K562 (cell line): ENCODE measurements at regions not wholly inside any gene's neighbourhood (a gene's known extent, or its start where the extent isn't known, plus 50 kb on each side); places are given as distances from the start of the nearest gene placed in this dataset.

Source experiments
- ATAC-seq: fragments of 200-7000 bp; cut with Tn5 transposase; 3 replicates; pipeline ENCODE4 v1.9.1; 2020; ENCODE audit warnings: moderate library complexity
- BruUV-seq: library from RNA; stranded (reverse); fragments of 400-500 nt; replicated peaks from 2 replicates; lab custom pipeline; 2021; lab: Mats Ljungman, UMichigan
- CTCF ChIA-PET: fragments of 300-600 bp; formaldehyde crosslinking; extraction: SDS; loops from one replicate; lab custom pipeline; 2021; ENCODE audit warnings: low intra/inter-chr PET ratio; lab: Yijun Ruan, JAX
- POLR2A ChIA-PET: fragments of 300-600, 350-650 bp; sonication (Branson Sonifier 250); formaldehyde crosslinking; extraction: SDS; loops from one replicate; lab custom pipeline; 2021; ENCODE audit warnings: antibody characterized with exemption, inconsistent platforms; lab: Yijun Ruan, JAX
- DNase-seq, 4 experiments: peaks; one replicate each; pipeline versions ENCODE4 v3.0.0 to v3.0.0-alpha.2; 2011 to 2018; ENCODE audit warnings: low spot score in 3 of 4, mixed read lengths in 3 of 4; ENCODE audit errors: extremely low read depth in 1 of 4
- FAIRE-seq: peaks from 2 replicates; lab custom pipeline; 2011; peaks lifted over from hg19 to GRCh38; lab: Jason Lieb, UNC
- H2AFZ ChIP-seq: 2 replicates; pipeline ENCODE4 v1.6.0; 2011; ENCODE audit warnings: low read depth, low read length, control low read depth, inconsistent platforms
- H3K27ac ChIP-seq: fragments of 200-600 bp; 3 replicates; pipeline ENCODE4 v1.8.0; 2011; ENCODE audit warnings: low read depth, mild to moderate bottlenecking, control low read depth, inconsistent platforms, low read length, moderate library complexity, mixed read lengths; ENCODE audit errors: extremely low read depth
- H3K27me3 ChIP-seq, 2 experiments: fragments of 300-600 bp in 1 of 2; 2 replicates in 1 of 2; 3 replicates in 1 of 2; pipeline versions ENCODE4 v1.6.0 to v1.8.0; 2011; ENCODE audit warnings: inconsistent platforms in 2 of 2, low read length in 2 of 2, mild to moderate bottlenecking in 1 of 2, mixed read lengths in 1 of 2, moderate library complexity in 1 of 2; ENCODE audit not compliant: control insufficient read depth in 2 of 2, insufficient read depth in 2 of 2
- H3K36me3 ChIP-seq: fragments of 300-600 bp; 3 replicates; pipeline ENCODE4 v1.8.0; 2011; ENCODE audit warnings: mild to moderate bottlenecking, low read length, inconsistent platforms; ENCODE audit not compliant: control insufficient read depth, insufficient read depth
- H3K4me1 ChIP-seq, 2 experiments: fragments of 200-600 bp in 1 of 2; replicated peaks in 1 of 2; 2 replicates in 1 of 2; 3 replicates in 1 of 2; pipeline versions ENCODE4 v1.5.1 to v1.8.0; 2011; ENCODE audit warnings: inconsistent platforms in 2 of 2, low read length in 2 of 2, mild to moderate bottlenecking in 1 of 2, mixed read lengths in 1 of 2, moderate library complexity in 1 of 2; ENCODE audit not compliant: control insufficient read depth in 2 of 2, insufficient read depth in 2 of 2
- H3K4me2 ChIP-seq: 2 replicates; pipeline ENCODE4 v1.6.1; 2011; ENCODE audit warnings: low read length, control low read depth, inconsistent platforms, mixed read lengths; ENCODE audit not compliant: insufficient read depth
- H3K4me3 ChIP-seq: fragments of 200-600 bp; sonication (generic), shearing (Covaris generic); 2 replicates; pipeline ENCODE4 v1.5.1; 2016; ENCODE audit warnings: control low read depth, inconsistent platforms
- H3K79me2 ChIP-seq: fragments of 200-600 bp; 3 replicates; pipeline ENCODE4 v1.8.0; 2011; ENCODE audit warnings: low read length, inconsistent platforms; ENCODE audit not compliant: control insufficient read depth, insufficient read depth
- H3K9ac ChIP-seq, 2 experiments: 2 replicates each; pipeline versions ENCODE4 v1.6.0 to v1.6.1; 2011; ENCODE audit warnings: low read depth in 2 of 2, low read length in 2 of 2, control low read depth in 1 of 2, inconsistent platforms in 1 of 2, mild to moderate bottlenecking in 1 of 2, mixed read lengths in 1 of 2; ENCODE audit not compliant: insufficient read depth in 1 of 2
- H3K9me1 ChIP-seq: one replicate; pipeline ENCODE4 v1.6.0; 2011; ENCODE audit warnings: inconsistent platforms, mild to moderate bottlenecking, low read length, moderate library complexity; ENCODE audit not compliant: control insufficient read depth, insufficient read depth
- H3K9me3 ChIP-seq: replicated peaks from 2 replicates; pipeline ENCODE4 v1.5.1; 2011; ENCODE audit warnings: low read depth, low read length, inconsistent platforms; ENCODE audit not compliant: control insufficient read depth, insufficient read depth
- H4K20me1 ChIP-seq: replicated peaks from 2 replicates; pipeline ENCODE4 v1.6.1; 2011; ENCODE audit warnings: low read length, inconsistent platforms, mixed read lengths; ENCODE audit not compliant: control insufficient read depth, insufficient read depth
- ASH1L ChIP-seq: fragments of 450-650 bp; IDR thresholded peaks from 2 replicates; pipeline ENCODE4 v1.6.1; 2018; ENCODE audit warnings: borderline replicate concordance, mild to moderate bottlenecking, low read depth; ENCODE audit not compliant: partially characterized antibody
- CREBBP ChIP-seq: IDR thresholded peaks from one replicate; pipeline ENCODE4 v1.6.1; 2012; ENCODE audit warnings: low read depth, mild to moderate bottlenecking, control low read depth, inconsistent platforms, low read length
- ESRRA ChIP-seq: fragments of 450-650 bp; IDR thresholded peaks from 2 replicates; pipeline ENCODE4 v1.6.1; 2014; ENCODE audit warnings: low read depth, mild to moderate bottlenecking, moderate library complexity, borderline replicate concordance
- FOXA1 ChIP-seq: fragments of 450-650 bp; IDR thresholded peaks from 2 replicates; pipeline ENCODE4 v1.6.1; 2016; ENCODE audit warnings: mild to moderate bottlenecking, borderline replicate concordance
- IFI16 ChIP-seq: fragments of 250-450 bp; sonication (Bioruptor Pico); IDR thresholded peaks from 2 replicates; pipeline ENCODE4 v2.1.2; 2022; ENCODE audit warnings: mild to moderate bottlenecking, inconsistent platforms
- NFIC ChIP-seq: fragments of 450-650 bp; IDR thresholded peaks from 2 replicates; pipeline ENCODE4 v1.6.1; 2017; ENCODE audit warnings: mild to moderate bottlenecking, inconsistent platforms
- NKRF ChIP-seq: fragments of 450-650 bp; IDR thresholded peaks from 2 replicates; pipeline ENCODE4 v1.6.1; 2016; ENCODE audit warnings: borderline replicate concordance
- RFX7 ChIP-seq: fragments of 250-450 bp; sonication (Bioruptor Pico); IDR thresholded peaks from 2 replicates; pipeline ENCODE4 v1.5.1; 2021; ENCODE audit warnings: mild to moderate bottlenecking
- U2AF1 ChIP-seq: fragments of 200-400 bp; formaldehyde crosslinking; optimal IDR thresholded peaks from 2 replicates; pipeline ENCODE3; 2017; ENCODE audit warnings: mild to moderate bottlenecking, low read depth, low read length, moderate library complexity
- ZNF436 ChIP-seq: fragments of 250-450, 450-650 bp; sonication (Bioruptor Pico); formaldehyde crosslinking; IDR thresholded peaks from 2 replicates; pipeline ENCODE4 v1.7.0; 2020; ENCODE audit warnings: mild to moderate bottlenecking
- ZNF584 ChIP-seq: fragments of 200-800 bp; sonication (Bioruptor generic); IDR thresholded peaks from 2 replicates; pipeline ENCODE4 v1.6.1; 2016; ENCODE audit warnings: low read depth, mild to moderate bottlenecking, missing genetic modification characterization, missing compliant biosample characterization
- WGBS: fragments of 100-300 bp; shearing (Covaris generic); methylation state at CpG from one replicate; pipeline ENCODE4 v1.1.6; 2016; ENCODE audit warnings: low coverage, mixed read lengths; ENCODE audit not compliant: insufficient coverage; ENCODE audit errors: missing lambda C conversion rate; 5-methylcytosine and 5-hydroxymethylcytosine counted together
- in situ Hi-C: fragments of 300-500 bp; cut with MboI; formaldehyde crosslinking; loops from 4 replicates; pipeline ENCODE4 v1.15.0; 2018; ENCODE audit warnings: inconsistent platforms, mixed read lengths
- intact Hi-C: fragments of 100-400 bp; cut with micrococcal nuclease; formaldehyde crosslinking; loops from 2 replicates; pipeline ENCODE4 v1.14.2; 2022
- TF ChIP-seq, protein P1 (sequence below): fragments of 250-450 bp; sonication (Bioruptor Pico); IDR thresholded peaks from 2 replicates; pipeline ENCODE4 v1.4.0; 2020

DNA sequence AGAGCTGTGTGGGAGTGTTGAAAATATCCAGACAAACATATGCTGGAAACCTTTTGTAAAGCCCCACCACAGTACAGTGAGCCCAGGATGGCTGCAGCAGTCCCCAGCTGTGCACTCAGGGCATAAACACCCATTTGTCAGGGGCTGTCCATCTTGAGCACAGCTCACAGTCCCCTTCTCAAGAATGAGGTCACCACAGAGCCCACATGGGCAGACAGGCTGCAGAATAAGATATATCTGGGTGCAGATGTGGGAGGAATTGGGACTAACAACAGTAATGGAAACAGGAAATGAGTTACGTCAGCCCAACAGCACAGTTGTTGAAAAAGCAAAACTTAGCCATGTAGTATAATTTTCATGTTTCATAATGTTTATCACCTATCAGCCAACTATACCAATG lies 219.6 kb downstream of the ETAA1 start:
- no peaks in the 10 kb centered on the region for H3K27me3 ChIP-seq
- in situ Hi-C loops (no loop called here), intact Hi-C loops (no loop called here)
- TF ChIP-seq U2AF1 (no peak), FOXA1 (no peak), IFI16 (no peak), ESRRA (no peak), ZNF436 (no peak)
- no peaks in the 10 kb centered on the region for H3K9me3 ChIP-seq
- ChIA-PET POLR2A (no interaction called here), CTCF (no interaction called here)
- DNase-seq (no peak), ATAC-seq (no peak), FAIRE-seq (no peak)
- H3K4me1 ChIP-seq: no peaks in the 10 kb centered on the region
- no peaks in the 10 kb centered on the region for H3K79me2 ChIP-seq
- no TSS peak for BruUV-seq
- H3K4me3 ChIP-seq: no peak overlapping the region
- no peak overlapping the region for H3K9ac ChIP-seq
- H3K27ac ChIP-seq: no peak overlapping the region
- WGBS: 0% methylated on average over 1 of the region's 1 CpG
- no peaks in the 10 kb centered on the region for H3K9me1 ChIP-seq
- H4K20me1 ChIP-seq: no peaks in the 10 kb centered on the region
- no peak overlapping the region for H3K4me2 ChIP-seq
- H2AFZ ChIP-seq: no peak overlapping the region
- H3K36me3 ChIP-seq: no peaks in the 10 kb centered on the region

DNA sequence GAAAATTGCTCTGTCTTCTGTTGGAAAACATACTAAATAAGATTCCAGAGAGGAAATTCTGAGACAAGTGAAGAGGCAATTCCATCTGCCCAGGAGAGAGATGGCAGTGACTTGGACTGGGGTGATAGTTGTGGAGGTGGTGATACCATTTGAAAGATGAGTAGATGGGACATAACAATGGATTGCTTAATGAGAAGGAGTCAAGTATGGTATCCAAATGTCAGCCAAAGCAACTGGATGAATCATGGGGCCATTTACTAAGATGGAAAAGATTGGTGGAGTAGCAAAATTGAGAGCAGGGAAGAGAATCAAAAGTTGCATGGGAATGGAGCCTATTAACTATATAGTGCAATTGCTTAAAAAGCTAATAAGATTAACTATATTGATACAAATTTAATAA lies 222.1 kb downstream of the ETAA1 start:
- H3K27me3 ChIP-seq: no peaks in the 10 kb centered on the region
- no TSS peak for BruUV-seq
- H3K79me2 ChIP-seq: no peaks in the 10 kb centered on the region
- intact Hi-C loops (no loop called here), in situ Hi-C loops (no loop called here)
- ChIA-PET POLR2A (interaction anchor here (1.6 kb wide), 1 partner anchor 10 kb away, joined by 4 read pairs; no protein-coding TSS in a partner anchor), CTCF (no interaction called here)
- DNase-seq: no peak
- no peaks in the 10 kb centered on the region for H3K9me3 ChIP-seq
- no peak overlapping the region for H3K4me3 ChIP-seq
- no peaks in the 10 kb centered on the region for H3K4me1 ChIP-seq
- H3K9me1 ChIP-seq: no peaks in the 10 kb centered on the region
- H3K4me2 ChIP-seq: no peak overlapping the region
- no peak overlapping the region for H3K9ac ChIP-seq
- no peak overlapping the region for H2AFZ ChIP-seq
- TF ChIP-seq NFIC: no peak
- TF ChIP-seq CREBBP: no peak
- no peak for TF ChIP-seq NKRF
- no peak for TF ChIP-seq ASH1L
- TF ChIP-seq, protein P1, sequence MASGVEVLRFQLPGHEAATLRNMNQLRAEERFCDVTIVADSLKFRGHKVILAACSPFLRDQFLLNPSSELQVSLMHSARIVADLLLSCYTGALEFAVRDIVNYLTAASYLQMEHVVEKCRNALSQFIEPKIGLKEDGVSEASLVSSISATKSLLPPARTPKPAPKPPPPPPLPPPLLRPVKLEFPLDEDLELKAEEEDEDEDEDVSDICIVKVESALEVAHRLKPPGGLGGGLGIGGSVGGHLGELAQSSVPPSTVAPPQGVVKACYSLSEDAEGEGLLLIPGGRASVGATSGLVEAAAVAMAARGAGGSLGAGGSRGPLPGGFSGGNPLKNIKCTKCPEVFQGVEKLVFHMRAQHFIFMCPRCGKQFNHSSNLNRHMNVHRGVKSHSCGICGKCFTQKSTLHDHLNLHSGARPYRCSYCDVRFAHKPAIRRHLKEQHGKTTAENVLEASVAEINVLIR (CRISPR knock-in tag): no peak
- TF ChIP-seq ZNF584 (CRISPR knock-in tag): no peak
- TF ChIP-seq RFX7 (CRISPR knock-in tag): no peak
- no peak for ATAC-seq
- no peak for FAIRE-seq
- H4K20me1 ChIP-seq: no peaks in the 10 kb centered on the region
- no peak overlapping the region for H3K27ac ChIP-seq
- no peaks in the 10 kb centered on the region for H3K36me3 ChIP-seq
